Lower lobe of right lung (tissue), 2 donors: ENCODE measurements at regions not wholly inside any gene's neighbourhood (a gene's known extent, or its start where the extent isn't known, plus 50 kb on each side); places are given as distances from the start of the nearest gene placed in this dataset.

Source experiments
- ATAC-seq, 2 donors: fragments of 200-7000 bp; cut with Tn5 transposase; one replicate each; pipeline ENCODE4 v1.9.1; 2020 to 2022; ENCODE audit warnings: mild to moderate bottlenecking in 2 of 2, moderate library complexity in 2 of 2
- DNase-seq: peaks from one replicate; pipeline ENCODE4 v3.0.0-alpha.2; 2020
- H3K27ac ChIP-seq: fragments of 200-600 bp; one replicate; pipeline ENCODE4 v1.8.0; 2022
- H3K27me3 ChIP-seq: fragments of 200-600 bp; one replicate; pipeline ENCODE4 v1.8.0; 2022; ENCODE audit warnings: low read depth
- H3K36me3 ChIP-seq: fragments of 200-600 bp; one replicate; pipeline ENCODE4 v1.8.0; 2022; ENCODE audit warnings: mild to moderate bottlenecking
- H3K4me1 ChIP-seq: fragments of 200-600 bp; one replicate; pipeline ENCODE4 v1.8.0; 2022
- H3K4me3 ChIP-seq: fragments of 200-600 bp; one replicate; pipeline ENCODE4 v1.8.0; 2022; ENCODE audit warnings: mild to moderate bottlenecking
- H3K9me3 ChIP-seq: fragments of 200-600 bp; one replicate; pipeline ENCODE4 v1.8.0; 2022
- intact Hi-C: fragments of 100-400 bp; cut with DNase I; formaldehyde crosslinking; loops from one replicate; pipeline ENCODE4 v1.11.0; 2022
- TF ChIP-seq, protein P1 (sequence below): fragments of 200-600 bp; IDR thresholded peaks from one replicate; pipeline ENCODE4 v1.8.0; 2022; ENCODE audit warnings: antibody characterized with exemption, mild to moderate bottlenecking
- donor health status: DM: no; HTN: yes; CAD: no; lungs with severe emphysema.

- intact Hi-C loops, result no loop called here
- Histone ChIP-seq H3K4me1 (no peaks in the 10 kb centered on the region), H3K36me3 (no peaks in the 10 kb centered on the region), H3K4me3 (no peak overlapping the region), H3K27me3 (no peaks in the 10 kb centered on the region), H3K9me3 (no peaks in the 10 kb centered on the region), H3K27ac (no peak overlapping the region)
- DNase-seq (no peak), ATAC-seq (peak; percentile 25 to 39)
- TF ChIP-seq, protein P1, sequence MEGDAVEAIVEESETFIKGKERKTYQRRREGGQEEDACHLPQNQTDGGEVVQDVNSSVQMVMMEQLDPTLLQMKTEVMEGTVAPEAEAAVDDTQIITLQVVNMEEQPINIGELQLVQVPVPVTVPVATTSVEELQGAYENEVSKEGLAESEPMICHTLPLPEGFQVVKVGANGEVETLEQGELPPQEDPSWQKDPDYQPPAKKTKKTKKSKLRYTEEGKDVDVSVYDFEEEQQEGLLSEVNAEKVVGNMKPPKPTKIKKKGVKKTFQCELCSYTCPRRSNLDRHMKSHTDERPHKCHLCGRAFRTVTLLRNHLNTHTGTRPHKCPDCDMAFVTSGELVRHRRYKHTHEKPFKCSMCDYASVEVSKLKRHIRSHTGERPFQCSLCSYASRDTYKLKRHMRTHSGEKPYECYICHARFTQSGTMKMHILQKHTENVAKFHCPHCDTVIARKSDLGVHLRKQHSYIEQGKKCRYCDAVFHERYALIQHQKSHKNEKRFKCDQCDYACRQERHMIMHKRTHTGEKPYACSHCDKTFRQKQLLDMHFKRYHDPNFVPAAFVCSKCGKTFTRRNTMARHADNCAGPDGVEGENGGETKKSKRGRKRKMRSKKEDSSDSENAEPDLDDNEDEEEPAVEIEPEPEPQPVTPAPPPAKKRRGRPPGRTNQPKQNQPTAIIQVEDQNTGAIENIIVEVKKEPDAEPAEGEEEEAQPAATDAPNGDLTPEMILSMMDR, result no peak
Measured at GRCh38 chr18:46297621-46298020, 193.4 kb downstream of the HAUS1 start.

DNA sequence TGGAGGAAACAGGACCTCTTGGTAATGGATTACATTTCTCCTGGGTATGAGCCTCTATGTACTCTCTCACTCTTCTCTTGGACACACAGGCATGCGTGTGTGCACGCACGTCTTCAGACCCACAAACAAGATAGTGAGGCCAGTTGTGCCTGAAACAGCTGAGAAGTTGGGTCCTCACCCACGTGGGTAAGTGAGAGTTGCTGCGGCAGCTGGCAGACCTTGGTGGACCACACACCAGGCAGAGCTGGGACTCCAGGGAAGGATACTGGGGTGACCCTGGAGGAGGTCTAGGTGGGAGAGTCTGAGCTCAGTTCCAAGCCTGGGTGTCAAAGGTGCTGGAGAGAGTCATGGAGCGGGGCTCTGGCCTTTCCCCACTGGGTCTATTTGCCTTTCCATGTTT, 194.3 kb downstream of the HAUS1 start:
- no peak overlapping the region for H3K27ac ChIP-seq
- DNase-seq (no peak), ATAC-seq (no peak)
- H3K27me3 ChIP-seq, result no peaks in the 10 kb centered on the region
- TF ChIP-seq, protein P1, result no peak
- intact Hi-C loops, result no loop called here
- H3K4me3 ChIP-seq, result no peak overlapping the region
- H3K36me3 ChIP-seq, result no peaks in the 10 kb centered on the region
- H3K4me1 ChIP-seq, result no peaks in the 10 kb centered on the region
- H3K9me3 ChIP-seq, result no peaks in the 10 kb centered on the region

GRCh38 chr18:46299465-46300008, 195.4 kb downstream of the HAUS1 start:
- Histone ChIP-seq H3K27ac (no peak overlapping the region), H3K4me3 (no peak overlapping the region), H3K9me3 (no peaks in the 10 kb centered on the region), H3K36me3 (no peaks in the 10 kb centered on the region), H3K27me3 (no peaks in the 10 kb centered on the region), H3K4me1 (no peaks in the 10 kb centered on the region)
- TF ChIP-seq, protein P1, result no peak
- intact Hi-C loops, result no loop called here
- DNase-seq (no peak), ATAC-seq (no peak)

- no peak overlapping the region for H3K27ac ChIP-seq
- no peak overlapping the region for H3K4me3 ChIP-seq
- TF ChIP-seq, protein P1, result no peak
- H3K9me3 ChIP-seq, result no peaks in the 10 kb centered on the region
- H3K36me3 ChIP-seq, result no peaks in the 10 kb centered on the region
- intact Hi-C loops, result no loop called here
- ATAC-seq, result no peak
- DNase-seq, result no peak
- no peaks in the 10 kb centered on the region for H3K27me3 ChIP-seq
- no peaks in the 10 kb centered on the region for H3K4me1 ChIP-seq
Measured at GRCh38 chr18:46301081-46301480, 196.9 kb downstream of the HAUS1 start.

DNA sequence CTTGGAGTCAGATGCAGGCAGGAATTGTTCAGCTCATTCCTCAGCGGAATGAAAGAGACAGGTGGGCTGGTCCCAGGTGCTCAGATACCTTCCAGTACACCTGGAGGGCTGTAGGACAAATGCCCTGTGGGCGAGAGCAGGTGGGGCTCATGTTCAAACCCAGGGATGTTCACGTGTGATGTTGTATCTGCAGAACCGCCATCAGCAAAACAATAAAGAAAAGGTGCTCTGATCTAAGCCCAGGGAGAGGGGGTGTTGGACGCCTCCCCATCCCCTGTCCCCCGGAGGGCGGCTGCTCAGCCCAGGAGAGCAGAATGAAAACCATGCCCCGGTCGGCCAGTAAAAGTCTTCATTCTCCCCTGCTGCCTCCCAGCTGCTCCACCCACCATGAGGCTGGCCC, 197.4 kb downstream of the HAUS1 start:
- no peaks in the 10 kb centered on the region for H3K27me3 ChIP-seq
- no peak overlapping the region for H3K27ac ChIP-seq
- H3K36me3 ChIP-seq, result no peaks in the 10 kb centered on the region
- DNase-seq, result no peak
- ATAC-seq, result no peak
- intact Hi-C loops, result no loop called here
- no peak overlapping the region for H3K4me3 ChIP-seq
- TF ChIP-seq, protein P1, result no peak
- no peaks in the 10 kb centered on the region for H3K4me1 ChIP-seq
- no peaks in the 10 kb centered on the region for H3K9me3 ChIP-seq
